Fibroblast of villous mesenchyme (primary cell): ENCODE measurements at regions not wholly inside any gene's neighbourhood (a gene's known extent, or its start where the extent isn't known, plus 50 kb on each side); places are given as distances from the start of the nearest gene placed in this dataset.

ENCODE experiments used
- DNase-seq: peaks from one replicate; pipeline ENCODE4 v3.0.0-alpha.2; 2010; ENCODE audit warnings: low read depth
- H3K4me3 ChIP-seq: 2 replicates; pipeline ENCODE4 v1.5.1; 2011; ENCODE audit warnings: low read depth, mild to moderate bottlenecking, low read length
- TF ChIP-seq, protein P1 (sequence below): IDR thresholded peaks from 2 replicates; pipeline ENCODE4 v1.5.1; 2012; ENCODE audit warnings: low read depth, mild to moderate bottlenecking, low read length; ENCODE audit not compliant: insufficient read depth

DNA sequence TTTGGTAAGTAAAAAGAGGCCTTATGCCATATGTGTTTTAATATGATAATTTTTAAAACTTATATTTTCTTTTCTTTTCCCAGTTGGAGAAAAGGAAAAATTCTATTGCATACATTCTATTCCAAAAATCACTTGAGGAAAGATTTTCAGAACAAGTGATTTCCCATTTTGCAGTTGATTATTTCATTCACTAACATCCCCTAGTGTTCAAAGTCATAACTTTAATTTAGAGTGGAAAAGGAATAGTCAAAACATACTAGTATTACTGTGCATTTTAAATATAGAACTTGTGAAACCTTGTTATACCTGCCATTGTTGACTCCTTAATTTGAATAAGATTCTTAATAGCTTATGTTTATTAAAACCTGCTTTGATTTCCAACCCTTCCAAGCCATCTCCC lies 1157.6 kb upstream of the ADGRL4 start:
- TF ChIP-seq, protein P1, sequence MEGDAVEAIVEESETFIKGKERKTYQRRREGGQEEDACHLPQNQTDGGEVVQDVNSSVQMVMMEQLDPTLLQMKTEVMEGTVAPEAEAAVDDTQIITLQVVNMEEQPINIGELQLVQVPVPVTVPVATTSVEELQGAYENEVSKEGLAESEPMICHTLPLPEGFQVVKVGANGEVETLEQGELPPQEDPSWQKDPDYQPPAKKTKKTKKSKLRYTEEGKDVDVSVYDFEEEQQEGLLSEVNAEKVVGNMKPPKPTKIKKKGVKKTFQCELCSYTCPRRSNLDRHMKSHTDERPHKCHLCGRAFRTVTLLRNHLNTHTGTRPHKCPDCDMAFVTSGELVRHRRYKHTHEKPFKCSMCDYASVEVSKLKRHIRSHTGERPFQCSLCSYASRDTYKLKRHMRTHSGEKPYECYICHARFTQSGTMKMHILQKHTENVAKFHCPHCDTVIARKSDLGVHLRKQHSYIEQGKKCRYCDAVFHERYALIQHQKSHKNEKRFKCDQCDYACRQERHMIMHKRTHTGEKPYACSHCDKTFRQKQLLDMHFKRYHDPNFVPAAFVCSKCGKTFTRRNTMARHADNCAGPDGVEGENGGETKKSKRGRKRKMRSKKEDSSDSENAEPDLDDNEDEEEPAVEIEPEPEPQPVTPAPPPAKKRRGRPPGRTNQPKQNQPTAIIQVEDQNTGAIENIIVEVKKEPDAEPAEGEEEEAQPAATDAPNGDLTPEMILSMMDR = no peak
- no peak overlapping the region for H3K4me3 ChIP-seq
- DNase-seq = no peak

DNA sequence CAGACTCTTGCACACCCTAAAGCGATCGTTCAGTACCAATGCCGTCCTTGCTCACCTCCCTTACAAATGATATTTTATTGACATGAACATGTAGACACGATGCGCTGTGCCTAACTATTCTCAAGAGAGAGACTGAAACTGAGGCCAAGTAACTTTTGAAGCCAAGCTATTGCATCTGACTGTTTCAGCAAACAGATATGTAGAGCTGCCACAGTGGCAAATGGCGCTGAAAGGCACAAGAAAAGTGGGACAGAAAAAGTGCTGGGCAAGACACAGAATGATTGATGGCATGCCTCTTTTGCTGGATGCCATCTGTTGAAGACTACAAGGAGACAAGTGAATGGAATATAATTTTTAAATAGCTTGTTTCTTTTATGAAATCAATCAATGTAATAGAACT lies 1157.2 kb upstream of the ADGRL4 start:
- no peak overlapping the region for H3K4me3 ChIP-seq
- TF ChIP-seq, protein P1 = no peak
- no peak for DNase-seq

DNA sequence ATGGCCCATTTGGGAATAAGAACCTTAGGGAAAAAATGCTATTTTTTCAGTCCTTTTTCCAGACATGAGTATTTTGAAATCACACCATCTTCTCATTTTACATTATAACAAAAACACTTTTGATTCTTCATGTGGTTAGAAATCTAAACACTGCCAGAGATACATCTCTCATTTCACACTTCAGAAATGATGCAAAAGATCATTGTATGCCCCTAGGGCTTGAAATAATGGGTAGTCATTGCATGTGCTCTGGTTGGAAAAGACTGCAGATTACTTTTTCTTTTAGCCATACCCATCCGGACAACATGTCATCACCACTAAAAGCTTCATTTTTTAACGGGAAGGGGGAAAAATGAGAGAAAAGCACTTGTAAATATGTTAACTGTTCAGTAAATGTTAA lies 1152.2 kb upstream of the ADGRL4 start:
- H3K4me3 ChIP-seq = no peak overlapping the region
- TF ChIP-seq, protein P1 = no peak
- DNase-seq = no peak

DNA sequence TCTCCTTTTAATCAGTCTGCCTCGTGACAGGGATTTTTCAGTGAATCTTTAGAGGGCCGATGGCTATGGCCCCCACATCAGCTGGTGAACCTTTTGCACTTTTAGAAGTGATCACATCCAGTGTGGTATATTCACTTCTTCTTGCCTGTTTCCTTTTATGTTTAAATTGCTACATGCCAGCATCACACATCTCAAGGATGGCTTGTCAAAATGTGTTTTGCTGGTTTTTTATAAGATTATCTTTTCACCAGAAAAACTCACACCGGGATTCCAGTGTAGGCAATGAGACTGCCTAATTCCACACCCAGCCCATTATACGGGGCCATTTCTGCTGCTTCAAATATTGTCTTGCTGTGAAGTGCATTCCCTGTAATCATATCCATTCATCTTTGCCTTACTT lies 1151.7 kb upstream of the ADGRL4 start:
- no peak overlapping the region for H3K4me3 ChIP-seq
- TF ChIP-seq, protein P1 = no peak
- no peak for DNase-seq

DNA sequence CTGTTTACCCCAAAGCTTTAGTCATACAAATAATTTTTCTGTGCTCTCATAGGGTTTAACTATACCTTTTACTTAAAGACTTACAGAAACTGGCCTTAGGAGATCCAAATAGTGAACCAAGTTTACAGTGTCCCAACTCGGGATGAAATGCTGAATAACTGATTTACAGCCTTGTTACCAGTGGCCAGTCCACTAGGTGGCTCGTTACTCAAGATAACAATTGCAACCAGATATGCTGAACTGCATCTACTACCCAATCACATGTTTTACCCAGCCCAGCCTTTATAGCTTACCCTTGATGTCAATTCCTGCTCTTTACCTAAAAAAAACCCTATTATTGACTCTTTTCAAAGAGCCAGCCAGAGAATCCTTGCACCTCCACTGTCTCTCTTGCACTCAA lies 1148.8 kb upstream of the ADGRL4 start:
- TF ChIP-seq, protein P1 = no peak
- no peak for DNase-seq

DNA sequence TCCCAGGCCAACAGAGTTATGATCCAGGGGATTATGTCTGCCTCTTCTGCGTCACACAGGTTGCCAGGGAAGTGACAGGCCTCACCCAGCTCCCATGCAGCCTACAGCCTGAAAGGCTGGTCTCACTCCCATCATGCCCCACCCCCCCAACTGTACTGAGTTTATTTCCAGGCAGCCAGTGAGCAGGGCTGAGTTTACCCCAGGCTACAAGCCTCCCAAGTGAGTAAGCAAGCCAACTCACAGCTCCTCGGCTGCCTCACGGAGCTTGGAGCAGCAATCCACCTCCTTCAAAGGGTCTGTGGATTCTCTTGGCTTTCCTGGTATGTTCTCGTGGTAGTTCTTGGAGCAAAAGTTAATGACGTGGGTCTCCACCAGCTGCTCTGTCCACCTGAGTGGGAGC lies 1147.6 kb upstream of the ADGRL4 start:
- no peak for DNase-seq
- no peak overlapping the region for H3K4me3 ChIP-seq
- TF ChIP-seq, protein P1 = no peak

More for the DNA sequence above, 1148.8 kb upstream of the ADGRL4 start:
- no peak overlapping the region for H3K4me3 ChIP-seq

DNA sequence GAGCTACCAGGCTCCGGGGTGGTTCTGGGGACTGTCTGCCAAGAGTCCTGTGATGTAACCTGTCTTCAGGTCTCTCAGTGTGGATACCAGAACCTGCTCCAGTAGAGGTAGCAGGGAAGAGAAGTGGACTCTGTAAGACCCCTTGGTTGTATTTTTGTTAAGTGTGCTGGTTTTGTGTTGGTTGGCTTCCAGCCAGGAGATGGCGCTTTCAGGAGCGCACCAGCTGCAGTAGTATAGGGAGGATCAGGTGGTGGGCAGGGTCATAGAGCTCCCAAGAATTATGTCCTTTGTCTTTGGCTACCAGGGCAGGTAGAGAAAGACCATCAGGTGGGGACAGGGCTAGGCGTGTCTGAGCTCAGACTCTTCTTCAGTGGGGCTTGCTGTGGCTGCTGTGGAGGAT lies 1147.2 kb upstream of the ADGRL4 start:
- no peak overlapping the region for H3K4me3 ChIP-seq
- no peak for DNase-seq
- TF ChIP-seq, protein P1 = no peak
